Gastroesophageal sphincter (tissue), 3 donors: ENCODE measurements at regions not wholly inside any gene's neighbourhood (a gene's known extent, or its start where the extent isn't known, plus 50 kb on each side); places are given as distances from the start of the nearest gene placed in this dataset.

Source experiments
- EP300 ChIP-seq: sonication (generic); formaldehyde crosslinking; IDR thresholded peaks from one replicate; pipeline ENCODE4 v1.6.1; 2017; ENCODE audit warnings: antibody characterized with exemption, mild to moderate bottlenecking
- POLR2A ChIP-seq, 2 donors: fragments of 450-650 bp; IDR thresholded peaks; one replicate each; pipeline ENCODE4 v1.6.1; 2017; ENCODE audit warnings: antibody characterized with exemption in 2 of 2, mild to moderate bottlenecking in 2 of 2, moderate library complexity in 1 of 2
- TF ChIP-seq, protein P1 (sequence below), 4 experiments: fragments of 200-600 bp in 2 of 4; fragments of 450-650 bp in 2 of 4; sonication (generic) in 1 of 4; IDR thresholded peaks; one replicate each; pipeline ENCODE4 v1.5.1; 2017 to 2019; ENCODE audit warnings: antibody characterized with exemption in 4 of 4, mild to moderate bottlenecking in 2 of 4, moderate library complexity in 2 of 4

DNA sequence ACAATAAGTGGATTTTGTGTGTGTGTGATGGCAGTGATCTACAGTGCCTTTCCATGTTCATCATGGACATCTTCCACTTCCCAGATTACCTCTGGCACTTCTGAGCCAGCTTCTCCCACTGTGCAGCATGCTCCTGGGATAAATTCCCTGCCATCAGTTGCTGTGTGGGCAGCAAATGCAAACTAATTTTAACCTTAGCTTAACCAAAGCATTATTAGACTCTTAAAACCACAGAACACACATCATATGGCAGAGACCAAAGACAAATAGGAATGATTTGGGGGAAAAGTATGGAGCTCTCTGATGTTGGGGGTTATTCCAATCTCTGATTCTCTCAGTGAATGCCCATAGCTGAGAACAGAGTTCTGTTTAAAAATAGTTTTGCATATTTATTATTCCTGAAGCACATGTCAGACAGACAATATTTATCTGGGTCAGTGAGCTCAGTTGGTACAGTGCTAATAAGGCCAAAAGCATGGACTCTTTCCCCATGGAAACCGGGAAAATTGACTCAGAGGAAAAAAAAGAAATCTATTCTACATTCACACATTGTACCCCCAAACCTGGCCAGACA lies 567.4 kb downstream of the IQCM start:
- no peak for TF ChIP-seq EP300
- TF ChIP-seq, protein P1, sequence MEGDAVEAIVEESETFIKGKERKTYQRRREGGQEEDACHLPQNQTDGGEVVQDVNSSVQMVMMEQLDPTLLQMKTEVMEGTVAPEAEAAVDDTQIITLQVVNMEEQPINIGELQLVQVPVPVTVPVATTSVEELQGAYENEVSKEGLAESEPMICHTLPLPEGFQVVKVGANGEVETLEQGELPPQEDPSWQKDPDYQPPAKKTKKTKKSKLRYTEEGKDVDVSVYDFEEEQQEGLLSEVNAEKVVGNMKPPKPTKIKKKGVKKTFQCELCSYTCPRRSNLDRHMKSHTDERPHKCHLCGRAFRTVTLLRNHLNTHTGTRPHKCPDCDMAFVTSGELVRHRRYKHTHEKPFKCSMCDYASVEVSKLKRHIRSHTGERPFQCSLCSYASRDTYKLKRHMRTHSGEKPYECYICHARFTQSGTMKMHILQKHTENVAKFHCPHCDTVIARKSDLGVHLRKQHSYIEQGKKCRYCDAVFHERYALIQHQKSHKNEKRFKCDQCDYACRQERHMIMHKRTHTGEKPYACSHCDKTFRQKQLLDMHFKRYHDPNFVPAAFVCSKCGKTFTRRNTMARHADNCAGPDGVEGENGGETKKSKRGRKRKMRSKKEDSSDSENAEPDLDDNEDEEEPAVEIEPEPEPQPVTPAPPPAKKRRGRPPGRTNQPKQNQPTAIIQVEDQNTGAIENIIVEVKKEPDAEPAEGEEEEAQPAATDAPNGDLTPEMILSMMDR (IDR thresholded peaks at IDR 0.05): no peak
- no peak for TF ChIP-seq POLR2A (IDR thresholded peaks at IDR 0.05)
